HUES6 (cell line): ENCODE measurements at regions not wholly inside any gene's neighbourhood (a gene's known extent, or its start where the extent isn't known, plus 50 kb on each side); places are given as distances from the start of the nearest gene placed in this dataset.

Experiments
- H3K27ac ChIP-seq: 2 replicates; pipeline ENCODE4 v1.7.0; 2013; ENCODE audit warnings: low read depth, mild to moderate bottlenecking, low read length, inconsistent platforms
- H3K27me3 ChIP-seq: 2 replicates; pipeline ENCODE4 v1.6.1; 2013; ENCODE audit warnings: low read length; ENCODE audit not compliant: control insufficient read depth, insufficient read depth
- H3K36me3 ChIP-seq: 2 replicates; pipeline ENCODE4 v1.6.1; 2013; ENCODE audit warnings: low read length; ENCODE audit not compliant: control insufficient read depth, insufficient read depth
- H3K4me1 ChIP-seq: 2 replicates; pipeline ENCODE4 v1.6.1; 2013; ENCODE audit warnings: low read length; ENCODE audit not compliant: control insufficient read depth, insufficient read depth
- H3K4me3 ChIP-seq: 2 replicates; pipeline ENCODE4 v1.5.1; 2013; ENCODE audit warnings: low read depth, low read length
- H3K9ac ChIP-seq: one replicate; pipeline ENCODE4 v1.6.1; 2013; ENCODE audit warnings: mild to moderate bottlenecking, low read length
- H3K9me3 ChIP-seq: 2 replicates; pipeline ENCODE4 v1.6.1; 2013; ENCODE audit warnings: low read depth, low read length; ENCODE audit not compliant: control insufficient read depth, insufficient read depth

GRCh38 chr5:135108992-135109391 is 75.0 kb upstream of the PITX1 start:
- Histone ChIP-seq H3K9ac (no peak overlapping the region), H3K27me3 (0 out of 2 replicates have a peak, but pooled peaks cover 2% of the 10 kb centered on the region), H3K4me3 (no peak overlapping the region), H3K9me3 (no peaks in the 10 kb centered on the region), H3K4me1 (no peaks in the 10 kb centered on the region; the same call in 1 of the 2 replicates), H3K36me3 (no peaks in the 10 kb centered on the region), H3K27ac (no peak overlapping the region)

DNA sequence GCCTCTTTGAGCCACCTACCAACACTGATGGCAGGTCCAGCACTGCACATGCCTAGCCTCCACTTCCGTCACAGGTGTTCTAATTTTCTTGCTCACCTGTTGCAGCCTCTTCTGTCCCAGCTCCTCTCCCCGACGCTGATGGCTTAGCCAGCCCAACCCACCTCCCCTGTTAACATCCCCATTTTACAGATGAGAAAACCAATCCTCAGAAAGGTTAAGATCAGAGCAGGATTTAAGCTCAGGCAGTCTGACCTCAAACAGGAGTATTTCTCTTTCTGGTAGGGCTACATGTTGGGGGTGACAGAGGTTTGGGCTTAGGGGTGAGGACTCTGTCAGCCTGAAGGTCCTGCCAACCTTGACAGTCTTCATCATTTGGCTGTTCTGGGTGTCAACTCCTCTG is 74.5 kb upstream of the PITX1 start:
- 0 out of 2 replicates have a peak, but pooled peaks cover 2% of the 10 kb centered on the region for H3K27me3 ChIP-seq
- H3K9ac ChIP-seq = no peak overlapping the region

DNA sequence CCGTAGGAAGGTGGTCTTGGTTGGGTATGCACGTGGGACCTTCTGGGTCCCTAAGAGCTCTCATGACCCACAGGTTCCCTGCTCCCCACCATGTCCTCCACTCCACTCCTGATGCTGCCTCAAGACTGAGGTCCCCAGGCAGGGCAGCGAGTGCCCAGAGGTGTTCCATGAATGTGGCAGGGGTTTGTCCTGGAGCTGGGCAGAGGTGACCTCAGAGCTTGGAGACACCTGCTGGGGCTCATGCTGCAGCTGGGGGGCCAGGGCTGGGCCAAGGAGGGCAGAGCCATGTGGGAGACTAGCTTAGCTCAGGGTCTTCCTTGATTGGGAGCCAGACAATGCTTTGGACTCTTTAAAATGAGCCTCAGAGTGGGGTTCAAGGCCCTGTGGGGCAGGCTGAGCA is 74.0 kb upstream of the PITX1 start:
- Histone ChIP-seq H3K4me3 (no peak overlapping the region), H3K9me3 (no peaks in the 10 kb centered on the region), H3K9ac (no peak overlapping the region), H3K4me1 (no peaks in the 10 kb centered on the region; the same call in 1 of the 2 replicates), H3K36me3 (no peaks in the 10 kb centered on the region), H3K27ac (no peak overlapping the region), H3K27me3 (0 out of 2 replicates have a peak, but pooled peaks cover 2% of the 10 kb centered on the region)

More for the DNA sequence above, 74.5 kb upstream of the PITX1 start:
- Histone ChIP-seq H3K4me3 (no peak overlapping the region), H3K9me3 (no peaks in the 10 kb centered on the region), H3K4me1 (no peaks in the 10 kb centered on the region; the same call in 1 of the 2 replicates), H3K36me3 (no peaks in the 10 kb centered on the region), H3K27ac (no peak overlapping the region)

- Histone ChIP-seq H3K36me3 (no peaks in the 10 kb centered on the region), H3K9me3 (no peaks in the 10 kb centered on the region), H3K4me1 (no peaks in the 10 kb centered on the region; the same call in 1 of the 2 replicates), H3K27ac (no peak overlapping the region), H3K27me3 (0 out of 2 replicates have a peak, but pooled peaks cover 2% of the 10 kb centered on the region), H3K4me3 (no peak overlapping the region), H3K9ac (no peak overlapping the region)
Measured at GRCh38 chr5:135106610-135107471, 72.8 kb upstream of the PITX1 start.

DNA sequence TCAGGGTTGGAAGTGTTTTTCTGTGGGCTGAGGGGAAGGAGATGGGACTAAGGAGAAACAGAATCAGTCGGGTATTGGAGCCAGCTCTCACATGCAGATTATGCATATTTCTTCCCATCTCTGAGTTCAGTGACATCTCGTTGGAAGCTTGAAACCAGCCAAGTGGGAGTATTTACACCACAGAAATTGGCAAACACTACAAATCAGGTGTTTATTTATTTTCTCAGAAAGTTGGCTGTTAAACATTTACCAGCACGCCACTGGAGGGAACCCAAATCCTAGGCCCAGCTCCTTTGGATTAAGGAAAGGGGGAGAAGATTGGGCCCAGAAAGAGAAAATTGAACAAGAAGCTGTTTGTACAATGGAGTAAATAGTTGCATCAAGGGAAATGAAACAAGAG is 72.1 kb upstream of the PITX1 start:
- Histone ChIP-seq H3K9ac (no peak overlapping the region), H3K27me3 (0 out of 2 replicates have a peak, but pooled peaks cover 2% of the 10 kb centered on the region), H3K4me1 (no peaks in the 10 kb centered on the region; the same call in 1 of the 2 replicates), H3K9me3 (no peaks in the 10 kb centered on the region), H3K36me3 (no peaks in the 10 kb centered on the region), H3K27ac (no peak overlapping the region), H3K4me3 (no peak overlapping the region)

DNA sequence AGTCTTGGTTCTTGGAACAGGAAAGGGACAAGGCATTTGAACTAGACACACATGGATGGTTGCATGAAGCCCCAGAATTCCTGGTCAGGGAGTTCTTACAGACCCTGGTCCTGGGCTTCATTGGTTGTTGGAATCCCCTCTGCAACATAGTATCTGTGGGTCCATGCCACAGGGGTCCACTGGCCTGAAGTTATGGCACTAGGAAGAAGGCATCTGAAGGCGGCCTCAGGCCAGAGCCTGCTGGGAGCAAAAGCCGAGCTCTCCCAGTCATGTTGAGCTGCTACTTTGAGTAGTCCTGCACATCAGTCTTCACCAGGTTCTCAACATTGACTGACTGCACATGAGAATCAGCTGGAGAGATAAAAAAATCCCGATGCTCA is 71.1 kb upstream of the PITX1 start:
- Histone ChIP-seq H3K9ac (no peak overlapping the region), H3K27me3 (0 out of 2 replicates have a peak, but pooled peaks cover 2% of the 10 kb centered on the region), H3K36me3 (no peaks in the 10 kb centered on the region), H3K4me3 (no peak overlapping the region), H3K9me3 (no peaks in the 10 kb centered on the region), H3K4me1 (no peaks in the 10 kb centered on the region; the same call in 1 of the 2 replicates), H3K27ac (no peak overlapping the region)

DNA sequence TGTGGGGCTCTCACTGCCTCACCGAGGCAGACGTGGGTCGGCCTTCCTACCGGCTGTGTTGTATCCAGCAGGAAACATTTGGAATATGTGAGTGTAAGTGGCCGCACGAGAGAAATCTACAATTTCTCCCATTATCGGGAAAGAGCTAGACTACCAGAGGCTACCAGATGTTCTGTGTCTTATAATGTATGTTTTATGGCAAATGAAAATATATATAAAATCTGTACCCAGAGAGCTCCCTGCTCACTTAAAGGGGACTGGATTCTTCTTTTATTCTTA is 69.5 kb upstream of the PITX1 start:
- no peak overlapping the region for H3K27ac ChIP-seq
- no peaks in the 10 kb centered on the region for H3K9me3 ChIP-seq
- no peaks in the 10 kb centered on the region; the same call in 1 of the 2 replicates for H3K4me1 ChIP-seq
- H3K27me3 ChIP-seq = no peaks in the 10 kb centered on the region
- H3K36me3 ChIP-seq = no peaks in the 10 kb centered on the region
- no peak overlapping the region for H3K9ac ChIP-seq
- H3K4me3 ChIP-seq = no peak overlapping the region

- Histone ChIP-seq H3K27me3 (no peaks in the 10 kb centered on the region), H3K36me3 (no peaks in the 10 kb centered on the region), H3K27ac (no peak overlapping the region), H3K4me3 (no peak overlapping the region), H3K9me3 (no peaks in the 10 kb centered on the region), H3K9ac (no peak overlapping the region), H3K4me1 (no peaks in the 10 kb centered on the region; the same call in 1 of the 2 replicates)
Measured at GRCh38 chr5:135102716-135103574, 68.9 kb upstream of the PITX1 start.

DNA sequence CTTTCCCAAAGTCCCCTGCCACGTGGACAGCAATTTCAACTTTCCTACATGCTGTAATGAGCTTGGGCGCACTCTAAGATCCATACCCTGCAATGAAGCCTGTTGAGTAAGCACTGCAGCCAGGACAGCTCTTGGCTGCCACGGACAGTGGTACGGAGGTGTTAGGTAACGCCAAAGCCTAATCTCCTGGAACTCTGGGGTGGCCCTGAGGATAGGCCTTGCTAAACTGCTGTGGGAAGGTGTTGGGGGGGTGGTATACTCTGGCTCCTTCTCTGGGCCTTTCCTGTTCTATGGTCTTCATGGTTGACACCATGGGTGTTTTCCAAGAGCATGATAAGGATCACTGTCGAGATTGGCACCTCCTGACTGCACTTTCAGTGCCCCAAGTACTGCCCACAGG is 66.4 kb upstream of the PITX1 start:
- Histone ChIP-seq H3K9me3 (no peaks in the 10 kb centered on the region), H3K36me3 (no peaks in the 10 kb centered on the region)

GRCh38 chr5:135100011-135100410 is 66.0 kb upstream of the PITX1 start:
- Histone ChIP-seq H3K27ac (no peak overlapping the region), H3K4me3 (no peak overlapping the region), H3K9ac (no peak overlapping the region), H3K27me3 (no peaks in the 10 kb centered on the region; the same call in 1 of the 2 replicates), H3K9me3 (no peaks in the 10 kb centered on the region), H3K36me3 (no peaks in the 10 kb centered on the region), H3K4me1 (no peaks in the 10 kb centered on the region)

More for the DNA sequence above, 66.4 kb upstream of the PITX1 start:
- H3K27ac ChIP-seq = no peak overlapping the region
- H3K27me3 ChIP-seq = no peaks in the 10 kb centered on the region; the same call in 1 of the 2 replicates
- no peak overlapping the region for H3K4me3 ChIP-seq
- H3K9ac ChIP-seq = no peak overlapping the region
- no peaks in the 10 kb centered on the region for H3K4me1 ChIP-seq

GRCh38 chr5:135097390-135097789 is 63.4 kb upstream of the PITX1 start:
- H3K9me3 ChIP-seq = no peaks in the 10 kb centered on the region
- H3K4me3 ChIP-seq = no peak overlapping the region
- H3K9ac ChIP-seq = no peak overlapping the region
- H3K27me3 ChIP-seq = no peaks in the 10 kb centered on the region; the same call in 1 of the 2 replicates
- H3K27ac ChIP-seq = no peak overlapping the region
- H3K4me1 ChIP-seq = no peaks in the 10 kb centered on the region
- H3K36me3 ChIP-seq = no peaks in the 10 kb centered on the region
